SK-N-SH (cell line): ENCODE measurements at regions not wholly inside any gene's neighbourhood (a gene's known extent, or its start where the extent isn't known, plus 50 kb on each side); places are given as distances from the start of the nearest gene placed in this dataset.

Experiments
- CTCF ChIA-PET: fragments of 300-600, 350-600 bp; formaldehyde crosslinking; extraction: SDS; loops from one replicate; lab custom pipeline; 2021; lab: Yijun Ruan, JAX
- POLR2A ChIA-PET: fragments of 350-600 bp; sonication (Branson Sonifier 250); formaldehyde crosslinking; extraction: SDS; loops from one replicate; lab custom pipeline; 2020; ENCODE audit warnings: antibody characterized with exemption, inconsistent platforms; lab: Yijun Ruan, JAX
- DNase-seq: peaks from one replicate; pipeline ENCODE4 v3.0.0; 2012
- H2AFZ ChIP-seq: fragments of 200-600 bp; sonication (generic); 2 replicates; pipeline ENCODE4 v1.8.1; 2016; ENCODE audit warnings: antibody characterized with exemption, mild to moderate bottlenecking, low read depth
- H3F3A ChIP-seq: fragments of 200-600 bp; sonication (generic); replicated peaks from 2 replicates; pipeline ENCODE3; 2016; ENCODE audit warnings: antibody characterized with exemption, mild to moderate bottlenecking; ENCODE audit not compliant: insufficient read depth
- H3K27ac ChIP-seq, 2 experiments: fragments of 200-500 bp in 1 of 2; fragments of 200-600 bp in 1 of 2; sonication (Bioruptor generic) in 1 of 2; sonication (generic), shearing (Covaris generic) in 1 of 2; 2 replicates each; pipeline versions ENCODE4 v1.5.1 to v1.6.1; 2014 to 2016; ENCODE audit warnings: low read depth in 2 of 2, inconsistent platforms in 1 of 2, low read length in 1 of 2, mild to moderate bottlenecking in 1 of 2, mixed read lengths in 1 of 2
- H3K27me3 ChIP-seq: fragments of 200-600 bp; sonication (generic), shearing (Covaris generic); 2 replicates; pipeline ENCODE4 v1.6.1; 2016; ENCODE audit warnings: mixed run types; ENCODE audit not compliant: insufficient read depth
- H3K36me3 ChIP-seq, 2 experiments: fragments of 200-500 bp in 1 of 2; fragments of 200-600 bp in 1 of 2; sonication (Bioruptor generic) in 1 of 2; sonication (generic) in 1 of 2; replicated peaks in 1 of 2; 2 replicates each; pipeline versions ENCODE3 to v1.5.1; 2014 to 2016; ENCODE audit warnings: low read length in 1 of 2, mild to moderate bottlenecking in 1 of 2; ENCODE audit not compliant: insufficient read depth in 2 of 2, control insufficient read depth in 1 of 2
- H3K4me1 ChIP-seq, 2 experiments: fragments of 200-500 bp in 1 of 2; fragments of 200-600 bp in 1 of 2; sonication (Bioruptor generic) in 1 of 2; sonication (generic), shearing (Covaris generic) in 1 of 2; 2 replicates each; pipeline versions ENCODE4 v1.5.1 to v1.6.1; 2014 to 2016; ENCODE audit warnings: low read depth in 1 of 2, low read length in 1 of 2, mixed run types in 1 of 2; ENCODE audit not compliant: insufficient read depth in 2 of 2, control insufficient read depth in 1 of 2
- H3K4me2 ChIP-seq: fragments of 200-600 bp; sonication (generic), shearing (Covaris generic); 2 replicates; pipeline ENCODE4 v1.6.1; 2017; ENCODE audit warnings: mixed run types
- H3K4me3 ChIP-seq, 2 experiments: fragments of 200-500 bp in 1 of 2; fragments of 200-600 bp in 1 of 2; sonication (Bioruptor generic) in 1 of 2; sonication (generic), shearing (Covaris generic) in 1 of 2; 2 replicates each; pipeline versions ENCODE4 v1.5.1 to v1.8.1; 2014 to 2016; ENCODE audit warnings: low read depth in 2 of 2, inconsistent platforms in 1 of 2, low read length in 1 of 2, mild to moderate bottlenecking in 1 of 2, mixed read lengths in 1 of 2, moderate library complexity in 1 of 2
- H3K79me2 ChIP-seq: fragments of 200-600 bp; sonication (generic); 2 replicates; pipeline ENCODE4 v1.8.1; 2017; ENCODE audit warnings: mild to moderate bottlenecking; ENCODE audit not compliant: insufficient read depth
- H3K9ac ChIP-seq: fragments of 200-600 bp; sonication (generic); 2 replicates; pipeline ENCODE4 v1.6.1; 2017; ENCODE audit warnings: mixed run types
- H3K9me2 ChIP-seq: fragments of 200-600 bp; sonication (generic); 2 replicates; pipeline ENCODE4 v1.6.1; 2017; ENCODE audit warnings: mixed run types
- H3K9me3 ChIP-seq: fragments of 200-600 bp; sonication (generic); 2 replicates; pipeline ENCODE4 v1.6.1; 2017; ENCODE audit warnings: mixed run types, mild to moderate bottlenecking, moderate library complexity
- H4K20me1 ChIP-seq: fragments of 200-600 bp; sonication (generic); 2 replicates; pipeline ENCODE4 v1.6.1; 2017; ENCODE audit warnings: mild to moderate bottlenecking, mixed run types; ENCODE audit not compliant: insufficient read depth
- CTCF ChIP-seq: fragments of 200-600 bp; sonication (generic); IDR thresholded peaks from 2 replicates; pipeline ENCODE4 v1.6.1; 2017; ENCODE audit warnings: antibody characterized with exemption, mild to moderate bottlenecking, moderate library complexity
- ELF1 ChIP-seq: IDR thresholded peaks from 2 replicates; pipeline ENCODE4 v1.4.0; 2012
- EP300 ChIP-seq, 2 experiments: IDR thresholded peaks; 2 replicates each; pipeline versions ENCODE4 v1.4.0 to v1.6.1; 2012; ENCODE audit warnings: borderline replicate concordance in 1 of 2, low read depth in 1 of 2, low read length in 1 of 2
- FOSL2 ChIP-seq: IDR thresholded peaks from 2 replicates; pipeline ENCODE4 v1.4.0; 2012; ENCODE audit warnings: low read depth, mild to moderate bottlenecking, moderate library complexity, borderline replicate concordance
- FOXM1 ChIP-seq: IDR thresholded peaks from 2 replicates; pipeline ENCODE4 v1.4.0; 2012; ENCODE audit warnings: low read depth, mild to moderate bottlenecking
- GABPA ChIP-seq: IDR thresholded peaks from 2 replicates; pipeline ENCODE4 v1.4.0; 2012; ENCODE audit warnings: low read depth, mild to moderate bottlenecking
- IRF3 ChIP-seq: fragments of 150-350 bp; IDR thresholded peaks from 2 replicates; pipeline ENCODE4 v1.6.1; 2016; ENCODE audit warnings: mild to moderate bottlenecking, low read depth, low read length
- JUND ChIP-seq: IDR thresholded peaks from 2 replicates; pipeline ENCODE4 v1.4.0; 2012
- MEF2A ChIP-seq: IDR thresholded peaks from 2 replicates; pipeline ENCODE4 v1.4.0; 2012; ENCODE audit warnings: low read depth, borderline replicate concordance
- NRF1 ChIP-seq: IDR thresholded peaks from 2 replicates; pipeline ENCODE4 v1.6.1; 2012; ENCODE audit warnings: low read depth, mild to moderate bottlenecking, low read length
- PBX3 ChIP-seq: IDR thresholded peaks from 2 replicates; pipeline ENCODE4; 2012
- POLR2AphosphoS5 ChIP-seq: IDR thresholded peaks from 2 replicates; pipeline ENCODE4 v1.6.1; 2012; ENCODE audit warnings: low read depth, low read length
- RFX5 ChIP-seq: IDR thresholded peaks from 2 replicates; pipeline ENCODE4 v1.6.1; 2012; ENCODE audit warnings: mild to moderate bottlenecking, improper control_type of control experiment, low read length
- RXRA ChIP-seq: IDR thresholded peaks from 2 replicates; pipeline ENCODE4 v1.4.0; 2012; ENCODE audit warnings: low read depth, mild to moderate bottlenecking, borderline replicate concordance
- SMC3 ChIP-seq: IDR thresholded peaks from 2 replicates; pipeline ENCODE4 v1.6.1; 2012; ENCODE audit warnings: low read depth, low read length, improper control_type of control experiment
- TCF12 ChIP-seq: IDR thresholded peaks from 2 replicates; pipeline ENCODE4 v1.4.0; 2012
- TEAD4 ChIP-seq: IDR thresholded peaks from 2 replicates; pipeline ENCODE4 v1.4.0; 2012; ENCODE audit warnings: mild to moderate bottlenecking, borderline replicate concordance; ENCODE audit not compliant: insufficient read depth
- USF1 ChIP-seq: IDR thresholded peaks from 2 replicates; pipeline ENCODE4 v1.4.0; 2012; ENCODE audit warnings: low read depth, borderline replicate concordance
- USF2 ChIP-seq: fragments of 150-350 bp; IDR thresholded peaks from 2 replicates; pipeline ENCODE4 v1.6.1; 2017; ENCODE audit warnings: antibody characterized with exemption, low read length, low read depth, borderline replicate concordance
- YY1 ChIP-seq: IDR thresholded peaks from 2 replicates; pipeline ENCODE4 v1.4.0; 2012; ENCODE audit warnings: low read depth, mild to moderate bottlenecking
- WGBS: methylation state at CpG from one replicate; pipeline ENCODE4 v1.1.6; 2017; ENCODE audit warnings: low lambda C conversion rate; 5-methylcytosine and 5-hydroxymethylcytosine counted together

- Histone ChIP-seq H3K4me2 (no peak overlapping the region), H3K36me3 (no peaks in the 10 kb centered on the region), H4K20me1 (no peaks in the 10 kb centered on the region), H3K27ac (no peak overlapping the region), H3K9me3 (no peaks in the 10 kb centered on the region), H3K4me3 (no peak overlapping the region), H3K4me1 (no peaks in the 10 kb centered on the region), H2AFZ (no peak overlapping the region), H3K79me2 (no peaks in the 10 kb centered on the region), H3K27me3 (no peaks in the 10 kb centered on the region; the same call in 1 of the 2 replicates), H3K9me2 (no peaks in the 10 kb centered on the region), H3F3A (no peaks in the 10 kb centered on the region), H3K9ac (no peak overlapping the region)
- no peak for TF ChIP-seq FOSL2
- no peak for TF ChIP-seq POLR2AphosphoS5
- no peak for TF ChIP-seq CTCF
- no peak for TF ChIP-seq PBX3
- no peak for TF ChIP-seq ELF1
- no peak for TF ChIP-seq EP300 (IDR thresholded peaks at IDR 0.05; ENCODE audit: borderline replicate concordance in 1 of 2, low read depth in 1 of 2, low read length in 1 of 2)
- no peak for TF ChIP-seq TCF12
- TF ChIP-seq RXRA: no peak
- no peak for TF ChIP-seq USF2
- no peak for TF ChIP-seq SMC3
- TF ChIP-seq YY1: no peak
- no peak for TF ChIP-seq RFX5
- no peak for TF ChIP-seq USF1
- TF ChIP-seq MEF2A: no peak
- no peak for TF ChIP-seq NRF1
- no peak for TF ChIP-seq TEAD4
- no peak for TF ChIP-seq GABPA
- TF ChIP-seq JUND: no peak
- no peak for TF ChIP-seq FOXM1
- TF ChIP-seq IRF3: no peak
- CTCF ChIA-PET: no interaction called here
- no peak for DNase-seq
- POLR2A ChIA-PET: no interaction called here
- 2% methylated on average over 3 of the region's 3 CpGs for WGBS
Observed at GRCh38 chr4:111991797-111992196, 153.5 kb upstream of the FAM241A start.
